H9 (cell line): ENCODE measurements at regions not wholly inside any gene's neighbourhood (a gene's known extent, or its start where the extent isn't known, plus 50 kb on each side); places are given as distances from the start of the nearest gene placed in this dataset.

Experiments used
- DNase-seq: peaks from one replicate; pipeline ENCODE4 v3.0.0-alpha.2; 2017
- H2AFZ ChIP-seq: one replicate; pipeline ENCODE4 v1.6.1; 2013; ENCODE audit warnings: mild to moderate bottlenecking, low read length, control low read depth, moderate library complexity
- H2AK5ac ChIP-seq: 2 replicates; pipeline ENCODE4 v1.6.1; 2013; ENCODE audit warnings: low read length, control low read depth, mixed read lengths; ENCODE audit not compliant: insufficient read length
- H2BK120ac ChIP-seq: one replicate; pipeline ENCODE4 v1.6.1; 2013; ENCODE audit warnings: low read depth, mild to moderate bottlenecking, low read length, control low read depth, inconsistent platforms; ENCODE audit not compliant: poor library complexity, severe bottlenecking
- H2BK12ac ChIP-seq: 2 replicates; pipeline ENCODE4 v1.6.1; 2013; ENCODE audit warnings: low read length, control low read depth, mixed read lengths, low read depth; ENCODE audit not compliant: insufficient read length
- H2BK15ac ChIP-seq: 2 replicates; pipeline ENCODE4 v1.6.1; 2013; ENCODE audit warnings: low read depth, low read length, control low read depth
- H2BK20ac ChIP-seq: one replicate; pipeline ENCODE4 v1.6.1; 2013; ENCODE audit warnings: low read depth, mild to moderate bottlenecking, low read length, control low read depth, inconsistent platforms; ENCODE audit not compliant: poor library complexity, severe bottlenecking
- H2BK5ac ChIP-seq: 2 replicates; pipeline ENCODE4 v1.6.1; 2013; ENCODE audit warnings: low read length, control low read depth, mixed read lengths; ENCODE audit not compliant: insufficient read length
- H3K14ac ChIP-seq: 2 replicates; pipeline ENCODE4 v1.6.1; 2013; ENCODE audit warnings: low read length, control low read depth; ENCODE audit not compliant: insufficient read depth
- H3K18ac ChIP-seq: 2 replicates; pipeline ENCODE4 v1.6.1; 2013; ENCODE audit warnings: low read depth, mild to moderate bottlenecking, mixed read lengths, low read length, control low read depth; ENCODE audit not compliant: insufficient read length
- H3K23ac ChIP-seq: 2 replicates; pipeline ENCODE4 v1.6.1; 2013; ENCODE audit warnings: low read length, control low read depth, mixed read lengths, low read depth; ENCODE audit not compliant: insufficient read length
- H3K23me2 ChIP-seq: 2 replicates; pipeline ENCODE4 v1.6.1; 2013; ENCODE audit warnings: low read depth, mild to moderate bottlenecking, mixed read lengths, low read length, control low read depth; ENCODE audit not compliant: insufficient read length, poor library complexity, severe bottlenecking
- H3K27ac ChIP-seq: 2 replicates; pipeline ENCODE4 v1.5.1; 2013; ENCODE audit warnings: low read length, control low read depth, mixed read lengths, low read depth; ENCODE audit not compliant: insufficient read length
- H3K27me3 ChIP-seq: 2 replicates; pipeline ENCODE4 v1.6.1; 2013; ENCODE audit warnings: low read length, control low read depth, inconsistent platforms; ENCODE audit not compliant: insufficient read depth
- H3K4ac ChIP-seq: 2 replicates; pipeline ENCODE4 v1.6.1; 2013; ENCODE audit warnings: low read depth, mild to moderate bottlenecking, control low read depth, inconsistent platforms, low read length, moderate library complexity
- H3K4me1 ChIP-seq: 2 replicates; pipeline ENCODE4 v1.6.1; 2013; ENCODE audit warnings: low read length, control low read depth, inconsistent platforms; ENCODE audit not compliant: insufficient read depth
- H3K4me2 ChIP-seq: 2 replicates; pipeline ENCODE4 v1.6.1; 2013; ENCODE audit warnings: low read length, control low read depth, mixed read lengths; ENCODE audit not compliant: insufficient read length, insufficient read depth
- H3K56ac ChIP-seq: 2 replicates; pipeline ENCODE4 v1.6.1; 2013; ENCODE audit warnings: low read depth, mild to moderate bottlenecking, mixed read lengths, low read length, control low read depth; ENCODE audit not compliant: insufficient read length
- H3K79me1 ChIP-seq: 2 replicates; pipeline ENCODE4 v1.6.1; 2013; ENCODE audit warnings: low read depth, mild to moderate bottlenecking, moderate library complexity, low read length, control low read depth, inconsistent platforms; ENCODE audit not compliant: insufficient read depth, poor library complexity, severe bottlenecking
- H3K79me2 ChIP-seq: 2 replicates; pipeline ENCODE4 v1.6.1; 2013; ENCODE audit warnings: low read length, control low read depth, inconsistent platforms; ENCODE audit not compliant: insufficient read depth
- H3K9ac ChIP-seq: 2 replicates; pipeline ENCODE4 v1.6.1; 2013; ENCODE audit warnings: low read length, control low read depth, mixed read lengths; ENCODE audit not compliant: insufficient read length; ENCODE audit errors: extremely low read depth
- H3K9me3 ChIP-seq: one replicate; pipeline ENCODE4 v1.6.1; 2013; ENCODE audit warnings: low read depth, low read length, inconsistent platforms; ENCODE audit not compliant: control insufficient read depth
- H3T11ph ChIP-seq: one replicate; pipeline ENCODE4 v1.6.1; 2013; ENCODE audit warnings: mild to moderate bottlenecking, low read length, control low read depth, inconsistent platforms
- H4K20me1 ChIP-seq: one replicate; pipeline ENCODE4 v1.6.1; 2013; ENCODE audit not compliant: control insufficient read depth, insufficient read length, insufficient read depth
- H4K5ac ChIP-seq: 2 replicates; pipeline ENCODE4 v1.6.1; 2013; ENCODE audit warnings: low read depth, mild to moderate bottlenecking, mixed read lengths, low read length, control low read depth; ENCODE audit not compliant: insufficient read length
- H4K8ac ChIP-seq: replicated peaks from 2 replicates; pipeline ENCODE4 v1.6.1; 2013; ENCODE audit warnings: low read length, control low read depth, mixed read lengths, low read depth; ENCODE audit not compliant: insufficient read length
- H4K91ac ChIP-seq: 2 replicates; pipeline ENCODE4 v1.6.1; 2013; ENCODE audit warnings: low read depth, mild to moderate bottlenecking, moderate library complexity, mixed read lengths, low read length, control low read depth; ENCODE audit not compliant: insufficient read length
- H3K27ac Mint-ChIP-seq, 3 experiments: 2 replicates in 2 of 3; 3 replicates in 1 of 3; pipeline ENCODE4 v1.8.0; 2020 to 2021; ENCODE audit warnings: mixed read lengths in 3 of 3, mild to moderate bottlenecking in 1 of 3, moderate library complexity in 1 of 3
- H3K27me3 Mint-ChIP-seq: 2 replicates; pipeline ENCODE4 v1.8.0; 2021; ENCODE audit warnings: low read depth, mild to moderate bottlenecking, moderate library complexity, mixed read lengths
- H3K36me3 Mint-ChIP-seq, 3 experiments: 2 replicates in 2 of 3; 3 replicates in 1 of 3; pipeline ENCODE4 v1.8.0; 2020 to 2021; ENCODE audit warnings: low read depth in 3 of 3, mixed read lengths in 3 of 3; ENCODE audit not compliant: insufficient read depth in 1 of 3
- H3K4me1 Mint-ChIP-seq, 2 experiments: 2 replicates each; pipeline ENCODE4 v1.8.0; 2020; ENCODE audit warnings: mixed read lengths in 2 of 2
- H3K4me3 Mint-ChIP-seq, 2 experiments: 2 replicates in 1 of 2; 3 replicates in 1 of 2; pipeline ENCODE4 v1.8.0; 2020 to 2021; ENCODE audit warnings: mild to moderate bottlenecking in 2 of 2, mixed read lengths in 2 of 2, moderate library complexity in 1 of 2
- H3K9me3 Mint-ChIP-seq, 2 experiments: 2 replicates in 1 of 2; 3 replicates in 1 of 2; pipeline ENCODE4 v1.8.0; 2020; ENCODE audit warnings: mild to moderate bottlenecking in 2 of 2, mixed read lengths in 2 of 2, moderate library complexity in 1 of 2
- WGBS: extraction: QIAGEN DNeasy Blood & Tissue Kit; methylation state at CpG from one replicate; pipeline ENCODE4 v1.1.7; 2013; ENCODE audit warnings: missing lambda C conversion rate, low lambda C conversion rate, mixed read lengths; ENCODE audit not compliant: insufficient read length; ENCODE audit errors: extremely low coverage; 5-methylcytosine and 5-hydroxymethylcytosine counted together
- TF ChIP-seq, protein P1 (sequence below): fragments of 200-600 bp; sonication (generic); conservative IDR thresholded peaks from 3 replicates; pipeline ENCODE4 v1.8.0; 2021; ENCODE audit warnings: antibody characterized with exemption, mild to moderate bottlenecking

DNA sequence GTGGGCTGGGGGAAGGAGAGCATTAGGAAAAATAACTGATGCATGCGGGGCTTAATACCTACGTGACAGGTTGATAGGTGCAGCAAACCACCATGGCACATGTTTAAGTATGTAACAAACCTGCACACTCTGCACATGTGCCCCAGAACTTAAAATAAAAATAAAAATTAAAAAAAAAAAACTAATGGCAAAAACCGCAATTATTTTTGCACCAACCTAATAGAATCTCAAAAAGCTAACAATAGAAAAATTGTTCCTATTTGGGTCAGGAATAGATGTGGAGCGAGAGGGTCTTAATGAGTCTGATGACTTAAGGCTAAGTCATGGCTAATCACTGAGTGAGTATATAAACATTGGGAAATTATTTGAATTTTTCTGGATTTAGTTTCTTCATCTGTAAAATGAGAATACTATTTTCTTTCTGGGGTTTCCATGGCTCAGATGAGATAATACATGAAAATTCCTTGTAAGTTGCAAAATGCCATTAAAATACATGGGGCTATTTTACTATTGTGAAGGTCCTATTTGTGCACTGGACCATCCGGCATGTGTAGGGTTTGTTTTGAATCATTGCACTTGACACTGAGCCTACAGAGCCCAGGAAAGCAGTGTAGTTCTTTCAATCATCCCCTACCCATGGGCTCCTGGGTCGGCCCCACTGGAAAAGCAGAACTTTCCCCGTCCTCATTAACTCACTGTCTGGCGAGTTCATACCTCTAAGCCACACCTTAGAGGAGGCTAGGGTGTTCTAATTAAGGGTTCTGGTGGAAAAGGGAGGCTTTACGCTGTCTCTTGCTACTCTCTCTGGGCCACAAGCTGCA lies 164.1 kb upstream of the NTF3 start:
- Histone ChIP-seq H3K14ac (peak overlapping the region; percentile 60; the same call in 1 of the 2 replicates), H4K91ac (no peak overlapping the region), H3K9ac (no peak overlapping the region), H3K4ac (no peak overlapping the region), H3K23ac (no peak overlapping the region), H3T11ph (no peak overlapping the region), H4K5ac (no peak overlapping the region), H4K8ac (no peak overlapping the region), H3K79me1 (no peaks in the 10 kb centered on the region), H3K27me3 (no peaks in the 10 kb centered on the region), H2AFZ (no peak overlapping the region), H2BK20ac (no peak overlapping the region), H2BK12ac (no peak overlapping the region), H4K20me1 (no peaks in the 10 kb centered on the region), H3K56ac (no peak overlapping the region), H3K4me1 (no peaks in the 10 kb centered on the region), H2BK15ac (no peak overlapping the region), H3K23me2 (no peaks in the 10 kb centered on the region), H3K4me2 (no peak overlapping the region), H2BK5ac (no peak overlapping the region), H2BK120ac (peak overlapping the region; percentile 41), H3K27ac (no peak overlapping the region), H3K18ac (peak overlapping the region; percentile 61), H3K9me3 (no peaks in the 10 kb centered on the region), H2AK5ac (no peak overlapping the region), H3K79me2 (no peaks in the 10 kb centered on the region)
- Mint-ChIP-seq H3K4me3 (no peak overlapping the region), H3K4me1 (peaks cover 14 to 20% of the 10 kb centered on the region in 2 experiments), H3K9me3 (peaks cover 0 to 3% of the 10 kb centered on the region in 2 experiments; a peak in 1 of 5 replicates), H3K27me3 (no peaks in the 10 kb centered on the region; the same call in 1 of the 2 replicates), H3K27ac (no peak overlapping the region), H3K36me3 (no peaks in the 10 kb centered on the region; a peak in 2 of 7 replicates)
- TF ChIP-seq, protein P1, sequence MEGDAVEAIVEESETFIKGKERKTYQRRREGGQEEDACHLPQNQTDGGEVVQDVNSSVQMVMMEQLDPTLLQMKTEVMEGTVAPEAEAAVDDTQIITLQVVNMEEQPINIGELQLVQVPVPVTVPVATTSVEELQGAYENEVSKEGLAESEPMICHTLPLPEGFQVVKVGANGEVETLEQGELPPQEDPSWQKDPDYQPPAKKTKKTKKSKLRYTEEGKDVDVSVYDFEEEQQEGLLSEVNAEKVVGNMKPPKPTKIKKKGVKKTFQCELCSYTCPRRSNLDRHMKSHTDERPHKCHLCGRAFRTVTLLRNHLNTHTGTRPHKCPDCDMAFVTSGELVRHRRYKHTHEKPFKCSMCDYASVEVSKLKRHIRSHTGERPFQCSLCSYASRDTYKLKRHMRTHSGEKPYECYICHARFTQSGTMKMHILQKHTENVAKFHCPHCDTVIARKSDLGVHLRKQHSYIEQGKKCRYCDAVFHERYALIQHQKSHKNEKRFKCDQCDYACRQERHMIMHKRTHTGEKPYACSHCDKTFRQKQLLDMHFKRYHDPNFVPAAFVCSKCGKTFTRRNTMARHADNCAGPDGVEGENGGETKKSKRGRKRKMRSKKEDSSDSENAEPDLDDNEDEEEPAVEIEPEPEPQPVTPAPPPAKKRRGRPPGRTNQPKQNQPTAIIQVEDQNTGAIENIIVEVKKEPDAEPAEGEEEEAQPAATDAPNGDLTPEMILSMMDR = no peak
- no peak for DNase-seq
- WGBS = no CpG with 5 or more reads among the region's 9 CpGs
